HG03103 (cell line): ENCODE measurements at regions not wholly inside any gene's neighbourhood (a gene's known extent, or its start where the extent isn't known, plus 50 kb on each side); places are given as distances from the start of the nearest gene placed in this dataset.
"Not testable (repeated sequence)": the region's sequence is repeated elsewhere in the genome, so short reads cannot be mapped to it uniquely, and the experiment has no call there.

Source experiments
- ATAC-seq: cut with Tn5 transposase; IDR thresholded peaks from one replicate; pipeline ENCODE4 v1.9.1; 2021; ENCODE audit warnings: low read depth; ENCODE audit not compliant: unreplicated experiment

GRCh38 chr21:21971384-21971783, 973.2 kb downstream of the NCAM2 start:
- ATAC-seq = no peak

- ATAC-seq = no peak
Measured at GRCh38 chr21:21973806-21974205, 975.6 kb downstream of the NCAM2 start.

- no peak for ATAC-seq
Measured at GRCh38 chr21:21996891-21997290, 998.7 kb downstream of the NCAM2 start.

- no peak for ATAC-seq
Measured at GRCh38 chr21:21997390-21998333, 999.5 kb downstream of the NCAM2 start.

GRCh38 chr21:22019766-22020165, 1021.6 kb downstream of the NCAM2 start:
- no peak for ATAC-seq

- ATAC-seq = no peak
Measured at GRCh38 chr21:22020221-22020620, 1022.0 kb downstream of the NCAM2 start.

- not testable (repeated sequence) for ATAC-seq
Measured at GRCh38 chr21:22023896-22024295, 1025.7 kb downstream of the NCAM2 start.

- no peak for ATAC-seq
Measured at GRCh38 chr21:22044431-22044830, 1046.2 kb downstream of the NCAM2 start.

GRCh38 chr21:22046576-22046975, 1048.4 kb downstream of the NCAM2 start:
- ATAC-seq = no peak

GRCh38 chr21:22056904-22057303, 1058.7 kb downstream of the NCAM2 start:
- no peak for ATAC-seq

- ATAC-seq = no peak
Measured at GRCh38 chr21:22062472-22063139, 1064.4 kb downstream of the NCAM2 start.

GRCh38 chr21:22063140-22063539, 1064.9 kb downstream of the NCAM2 start:
- ATAC-seq = no peak

- ATAC-seq = no peak
Measured at GRCh38 chr21:22076471-22076870, 1078.3 kb downstream of the NCAM2 start.

GRCh38 chr21:22083899-22084298, 1085.7 kb downstream of the NCAM2 start:
- ATAC-seq = no peak

GRCh38 chr21:22096314-22096713, 1098.1 kb downstream of the NCAM2 start:
- ATAC-seq = no peak

GRCh38 chr21:22106720-22107410, 1108.7 kb downstream of the NCAM2 start:
- ATAC-seq = no peak

- no peak for ATAC-seq
Measured at GRCh38 chr21:22115746-22116145, 1117.5 kb downstream of the NCAM2 start.

GRCh38 chr21:22120616-22121266, 1122.5 kb downstream of the NCAM2 start:
- no peak for ATAC-seq

- no peak for ATAC-seq
Measured at GRCh38 chr21:22125581-22125980, 1127.4 kb downstream of the NCAM2 start.

- no peak for ATAC-seq
Measured at GRCh38 chr21:22128671-22129070, 1130.5 kb downstream of the NCAM2 start.
